ENCODE measurements at regions not wholly inside any gene's neighbourhood (a gene's known extent, or its start where the extent isn't known, plus 50 kb on each side); places are given as distances from the start of the nearest gene placed in this dataset.

GRCh38 chr22:22193923-22194322 is 50.7 kb upstream of the VPREB1 start:
- TF ChIP-seq RAD21 (IDR thresholded peaks at IDR 0.05) (no peak), CTCF (IDR thresholded peaks at IDR 0.05; ENCODE audit: low read depth, low read length, missing input control) (no peak), TAF1 (conservative IDR thresholded peaks at IDR 0.05) (no peak), JUND (IDR thresholded peaks at IDR 0.05) (no peak), ZBTB33 (IDR thresholded peaks at IDR 0.05) (no peak), YY1 (IDR thresholded peaks at IDR 0.05) (no peak), HNF4G (IDR thresholded peaks at IDR 0.05) (no peak), GABPA (IDR thresholded peaks at IDR 0.05 in 1 of 2, conservative IDR thresholded peaks at IDR 0.05 in 1 of 2) (no peak), MAX (IDR thresholded peaks at IDR 0.05) (no peak), SP1 (IDR thresholded peaks at IDR 0.05) (no peak), NR2F2 (IDR thresholded peaks at IDR 0.05) (no peak), REST (IDR thresholded peaks at IDR 0.05) (no peak)
